ENCODE measurements at regions not wholly inside any gene's neighbourhood (a gene's known extent, or its start where the extent isn't known, plus 50 kb on each side); places are given as distances from the start of the nearest gene placed in this dataset.

GRCh38 chr6:6856538-6857523 is 250.9 kb upstream of the RREB1 start:
- H3K4me3 ChIP-seq (ENCODE audit: low read depth, low read length): peak overlapping the region; percentile 8; the same call in 1 of the 2 replicates
- peak; percentile 29 for DNase-seq
- H3K27me3 ChIP-seq: peaks cover 24% of the 10 kb centered on the region
- no peaks in the 10 kb centered on the region for H3K9me3 ChIP-seq
- TF ChIP-seq CTCF (IDR thresholded peaks at IDR 0.05; ENCODE audit: low read depth, low read length): no peak
- H3K4me1 ChIP-seq: no peaks in the 10 kb centered on the region
- H3K36me3 ChIP-seq: no peaks in the 10 kb centered on the region

- Histone ChIP-seq H3K9me3 (no peaks in the 10 kb centered on the region), H3K4me3 (ENCODE audit: low read depth, low read length) (no peak overlapping the region), H3K4me1 (no peaks in the 10 kb centered on the region), H3K27me3 (peaks cover 24% of the 10 kb centered on the region), H3K36me3 (no peaks in the 10 kb centered on the region)
- DNase-seq: no peak
- TF ChIP-seq CTCF (IDR thresholded peaks at IDR 0.05; ENCODE audit: low read depth, low read length): no peak
Observed at GRCh38 chr6:6857528-6857927, 250.2 kb upstream of the RREB1 start.

- TF ChIP-seq CTCF (IDR thresholded peaks at IDR 0.05; ENCODE audit: low read depth, low read length): no peak
- H3K36me3 ChIP-seq: no peaks in the 10 kb centered on the region
- DNase-seq: no peak
- H3K9me3 ChIP-seq: no peaks in the 10 kb centered on the region
- no peak overlapping the region for H3K4me3 ChIP-seq (ENCODE audit: low read depth, low read length)
- peaks cover 24% of the 10 kb centered on the region for H3K27me3 ChIP-seq
- no peaks in the 10 kb centered on the region for H3K4me1 ChIP-seq
Observed at GRCh38 chr6:6858533-6858982, 249.2 kb upstream of the RREB1 start.

GRCh38 chr6:6859105-6859504 is 248.7 kb upstream of the RREB1 start:
- no peak for DNase-seq
- H3K4me1 ChIP-seq: no peaks in the 10 kb centered on the region
- no peak for TF ChIP-seq CTCF (IDR thresholded peaks at IDR 0.05; ENCODE audit: low read depth, low read length)
- no peaks in the 10 kb centered on the region for H3K36me3 ChIP-seq
- H3K9me3 ChIP-seq: no peaks in the 10 kb centered on the region
- no peak overlapping the region for H3K4me3 ChIP-seq (ENCODE audit: low read depth, low read length)
- H3K27me3 ChIP-seq: peaks cover 23% of the 10 kb centered on the region

- no peak for TF ChIP-seq CTCF (IDR thresholded peaks at IDR 0.05; ENCODE audit: low read depth, low read length)
- no peak for DNase-seq
Observed at GRCh38 chr6:6859722-6860121, 248.0 kb upstream of the RREB1 start.

GRCh38 chr6:6860863-6861262 is 246.9 kb upstream of the RREB1 start:
- no peaks in the 10 kb centered on the region for H3K9me3 ChIP-seq
- H3K4me1 ChIP-seq: no peaks in the 10 kb centered on the region
- no peak for TF ChIP-seq CTCF (IDR thresholded peaks at IDR 0.05; ENCODE audit: low read depth, low read length)

More at GRCh38 chr6:6859722-6860121, 248.0 kb upstream of the RREB1 start:
- Histone ChIP-seq H3K4me3 (ENCODE audit: low read depth, low read length) (no peak overlapping the region), H3K4me1 (no peaks in the 10 kb centered on the region), H3K9me3 (no peaks in the 10 kb centered on the region), H3K27me3 (peaks cover 17% of the 10 kb centered on the region), H3K36me3 (no peaks in the 10 kb centered on the region)

More at GRCh38 chr6:6860863-6861262, 246.9 kb upstream of the RREB1 start:
- H3K4me3 ChIP-seq (ENCODE audit: low read depth, low read length): no peak overlapping the region
- DNase-seq: no peak
- no peaks in the 10 kb centered on the region for H3K36me3 ChIP-seq
- peaks cover 16% of the 10 kb centered on the region for H3K27me3 ChIP-seq
